ENCODE measurements at regions not wholly inside any gene's neighbourhood (a gene's known extent, or its start where the extent isn't known, plus 50 kb on each side); places are given as distances from the start of the nearest gene placed in this dataset.

- TF ChIP-seq EZH2phosphoT487 (IDR thresholded peaks at IDR 0.05; ENCODE audit: insufficient read depth, low read depth) (no peak), EZH2 (IDR thresholded peaks at IDR 0.05; ENCODE audit: insufficient read depth, poor library complexity, severe bottlenecking) (no peak)
These were observed 197.8 kb upstream of the ERBB4 start for GRCh38 chr2:212736385-212736726.
